Kidney glomerular epithelial cell (primary cell): ENCODE measurements at regions not wholly inside any gene's neighbourhood (a gene's known extent, or its start where the extent isn't known, plus 50 kb on each side); places are given as distances from the start of the nearest gene placed in this dataset.
"Not testable (repeated sequence)": the region's sequence is repeated elsewhere in the genome, so short reads cannot be mapped to it uniquely, and the experiment has no call there.

ENCODE experiments used
- DNase-seq: peaks from one replicate; lab custom pipeline; 2025; lab: John Stamatoyannopoulos, UW

DNA sequence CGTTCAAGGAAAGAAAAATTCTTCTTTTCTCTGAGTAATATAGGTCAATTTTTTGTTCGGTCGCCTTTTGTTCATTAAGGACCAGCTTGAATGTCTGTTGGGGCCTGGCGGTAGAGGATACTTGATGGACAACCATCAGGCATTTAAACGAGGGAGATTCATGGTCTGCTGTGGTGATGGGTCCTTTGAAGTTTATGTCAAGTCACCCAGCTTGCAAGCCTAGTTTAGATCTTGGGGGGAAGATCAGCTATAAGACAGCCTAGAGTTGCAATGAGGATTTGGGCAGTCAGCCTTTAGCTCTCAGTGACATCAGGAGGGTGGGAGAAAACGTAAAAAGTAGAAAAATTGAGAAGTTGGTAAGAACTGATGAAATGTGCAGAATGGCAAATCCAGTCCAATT is 80.2 kb upstream of the SPRY4 start:
- no peak for DNase-seq

DNA sequence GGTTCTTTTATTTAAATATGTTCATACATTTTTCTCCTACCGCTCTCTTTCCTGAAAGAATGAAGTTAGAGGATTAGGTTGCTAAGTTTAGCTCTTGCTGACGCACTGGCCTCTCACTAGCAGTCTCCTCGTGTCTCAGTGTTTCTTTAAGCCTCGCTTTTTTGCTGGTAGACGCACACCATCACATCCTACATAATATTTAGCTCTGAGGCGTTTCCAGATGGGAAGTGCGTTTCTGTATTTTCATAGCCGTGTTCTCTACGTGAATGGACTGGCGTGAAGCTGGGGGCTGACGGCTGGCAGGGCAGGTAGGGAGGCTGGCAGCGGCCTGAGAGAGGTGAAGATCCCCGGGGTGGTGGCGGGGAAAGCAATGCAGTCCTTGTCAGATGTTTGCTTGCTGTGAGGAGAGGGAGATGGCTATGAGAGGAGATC is 79.2 kb upstream of the SPRY4 start:
- no peak for DNase-seq

DNA sequence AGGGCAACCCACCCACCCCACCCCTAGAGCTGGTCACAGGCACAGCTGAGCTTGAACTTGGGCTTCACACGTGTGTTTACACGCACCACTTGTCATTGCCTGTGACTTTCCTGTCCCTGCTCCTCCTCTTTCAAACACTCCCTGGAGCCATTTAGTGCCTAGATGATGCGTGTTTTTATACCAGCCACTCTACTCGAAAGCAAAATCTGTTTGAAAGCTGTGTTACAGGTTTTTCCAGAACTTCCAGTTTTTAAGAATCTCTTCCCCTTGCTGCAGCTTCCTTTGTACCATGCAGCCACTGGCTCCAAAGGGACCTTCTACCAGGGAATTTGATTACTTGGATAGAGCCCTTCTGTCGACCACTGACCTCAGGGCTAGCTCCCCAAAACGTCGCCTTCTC is 78.8 kb upstream of the SPRY4 start:
- DNase-seq, result no peak

- no peak for DNase-seq
These were observed 78.0 kb upstream of the SPRY4 start for GRCh38 chr5:142402752-142403318.

DNA sequence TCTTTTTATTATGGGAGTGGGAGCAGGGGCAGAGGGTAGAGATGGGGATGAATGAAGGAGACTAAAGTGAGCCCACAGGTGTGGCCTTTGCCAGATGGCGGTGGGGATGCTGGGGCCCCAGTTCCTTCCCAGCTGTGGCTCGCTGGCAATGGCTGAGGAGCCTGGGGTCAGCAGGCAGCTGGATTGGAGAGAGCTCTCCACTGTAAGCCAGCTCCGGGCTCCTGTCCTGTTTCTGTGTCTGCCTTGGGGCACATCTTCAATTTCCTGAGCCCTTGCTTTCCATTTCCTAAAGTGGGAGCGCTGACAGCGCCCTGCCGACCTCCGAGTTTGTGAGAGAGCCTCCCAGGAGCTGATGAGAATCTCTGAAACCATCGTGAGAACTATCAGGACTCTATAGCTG is 75.6 kb upstream of the SPRY4 start:
- no peak for DNase-seq

- no peak for DNase-seq
These were observed 75.1 kb upstream of the SPRY4 start for GRCh38 chr5:142399891-142400290.

- no peak for DNase-seq
These were observed 73.9 kb upstream of the SPRY4 start for GRCh38 chr5:142398730-142399055.

DNA sequence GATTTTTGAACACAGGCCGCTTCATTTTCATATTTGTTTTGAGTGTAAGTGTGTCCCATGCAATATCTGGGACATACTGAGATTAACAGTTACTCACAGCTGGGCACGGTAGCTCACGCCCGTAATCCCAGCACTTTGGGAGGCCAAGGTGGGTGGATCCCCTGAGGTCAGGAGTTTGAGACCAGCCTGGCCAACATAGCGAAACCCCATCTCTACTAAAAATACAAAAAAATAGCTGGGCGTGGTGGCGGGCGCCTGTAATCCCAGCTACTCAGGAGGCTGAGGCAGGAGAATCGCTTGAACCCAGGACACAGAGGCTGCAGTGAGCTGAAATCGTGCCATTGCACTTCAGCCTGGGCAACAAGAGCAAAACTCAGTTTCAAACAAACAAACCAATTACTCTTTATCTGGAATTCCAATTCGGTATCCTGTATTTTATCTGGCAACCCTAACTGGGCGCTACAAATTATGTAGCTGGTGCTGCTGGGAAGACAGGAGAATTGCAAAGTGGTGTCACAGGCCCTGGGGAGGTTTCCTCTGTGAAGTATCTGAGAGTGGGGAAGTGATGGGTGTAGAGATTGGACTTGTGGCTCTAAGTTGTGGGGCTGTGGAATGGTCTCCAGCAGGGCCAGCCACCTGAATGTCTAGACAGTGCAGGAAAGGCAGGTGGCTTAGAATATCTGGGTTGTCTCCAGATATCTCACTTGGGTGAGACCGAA is 73.3 kb upstream of the SPRY4 start:
- DNase-seq, result not testable (repeated sequence)

- no peak for DNase-seq
These were observed 72.4 kb upstream of the SPRY4 start for GRCh38 chr5:142397178-142397577.

DNA sequence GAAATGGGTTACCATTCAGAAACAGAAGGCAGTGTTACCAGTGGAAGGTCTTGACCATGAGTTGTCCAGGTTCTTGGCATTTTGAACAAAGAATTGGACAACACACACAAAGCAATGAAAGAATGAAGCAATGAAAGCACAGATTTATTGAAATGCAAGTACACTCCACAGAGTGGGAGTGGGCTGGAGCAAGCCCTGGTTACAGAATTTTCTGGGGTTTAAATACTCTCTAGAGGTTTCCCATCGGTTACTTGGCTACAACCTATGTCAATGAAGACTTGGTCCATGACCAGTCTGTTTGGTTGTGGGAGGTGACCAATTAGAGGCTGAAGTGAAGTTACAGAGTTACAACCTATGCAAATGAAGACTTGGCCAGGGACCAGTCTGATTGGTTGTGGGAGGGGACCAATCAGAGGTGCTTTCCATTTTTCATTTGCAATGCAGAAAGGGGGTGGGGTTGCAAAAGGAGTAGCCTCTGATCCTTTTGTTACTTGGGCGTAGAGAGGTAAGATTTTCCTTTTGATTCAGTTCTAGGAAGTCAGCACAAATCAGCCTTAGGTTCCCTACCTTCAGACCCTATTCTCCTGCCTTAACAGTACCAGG is 71.7 kb upstream of the SPRY4 start:
- DNase-seq, result no peak

DNA sequence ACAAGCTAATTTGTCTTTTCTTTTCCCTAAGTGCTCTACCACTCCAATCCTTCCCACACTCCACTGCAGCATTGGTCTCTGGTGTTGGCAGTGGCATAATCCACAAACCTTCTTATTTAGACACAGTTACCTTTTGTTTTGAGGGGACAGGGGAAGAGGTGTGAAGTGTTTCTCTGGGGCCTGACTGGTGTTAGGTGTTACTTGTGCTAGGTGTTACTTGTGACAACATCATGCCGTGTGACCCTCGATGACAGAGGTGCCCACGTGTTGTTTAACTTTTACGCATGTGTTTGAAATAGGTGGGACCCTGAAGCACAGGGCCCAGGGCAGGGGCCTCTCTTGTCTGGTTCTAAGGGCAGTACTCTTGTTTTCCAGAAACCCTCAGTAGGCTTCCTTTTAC is 70.5 kb upstream of the SPRY4 start:
- no peak for DNase-seq

GRCh38 chr5:142391058-142391845 is 66.4 kb upstream of the SPRY4 start:
- DNase-seq, result no peak

- no peak for DNase-seq
These were observed 65.5 kb upstream of the SPRY4 start for GRCh38 chr5:142390334-142390733.

DNA sequence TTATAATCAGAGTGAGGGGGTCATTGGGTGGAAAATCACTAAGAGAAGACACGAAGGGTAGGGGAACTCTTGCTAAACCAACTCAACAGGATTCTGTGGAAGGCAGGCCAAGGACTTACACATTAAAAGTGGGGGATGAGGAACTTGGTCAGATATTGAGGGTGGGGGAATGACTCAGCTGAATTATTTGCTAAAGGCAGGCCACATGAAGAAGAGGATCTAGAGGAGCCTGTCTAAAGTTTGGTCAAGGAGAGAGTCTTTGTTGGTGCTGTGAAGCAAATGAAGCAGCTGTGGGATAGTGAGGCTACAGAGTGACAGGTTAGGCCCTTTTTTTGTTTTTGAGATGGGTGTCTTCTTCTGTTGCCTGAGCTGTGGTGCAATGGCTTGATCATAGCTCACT is 63.9 kb upstream of the SPRY4 start:
- DNase-seq, result no peak

GRCh38 chr5:142387024-142387682 is 62.3 kb upstream of the SPRY4 start:
- DNase-seq, result no peak

DNA sequence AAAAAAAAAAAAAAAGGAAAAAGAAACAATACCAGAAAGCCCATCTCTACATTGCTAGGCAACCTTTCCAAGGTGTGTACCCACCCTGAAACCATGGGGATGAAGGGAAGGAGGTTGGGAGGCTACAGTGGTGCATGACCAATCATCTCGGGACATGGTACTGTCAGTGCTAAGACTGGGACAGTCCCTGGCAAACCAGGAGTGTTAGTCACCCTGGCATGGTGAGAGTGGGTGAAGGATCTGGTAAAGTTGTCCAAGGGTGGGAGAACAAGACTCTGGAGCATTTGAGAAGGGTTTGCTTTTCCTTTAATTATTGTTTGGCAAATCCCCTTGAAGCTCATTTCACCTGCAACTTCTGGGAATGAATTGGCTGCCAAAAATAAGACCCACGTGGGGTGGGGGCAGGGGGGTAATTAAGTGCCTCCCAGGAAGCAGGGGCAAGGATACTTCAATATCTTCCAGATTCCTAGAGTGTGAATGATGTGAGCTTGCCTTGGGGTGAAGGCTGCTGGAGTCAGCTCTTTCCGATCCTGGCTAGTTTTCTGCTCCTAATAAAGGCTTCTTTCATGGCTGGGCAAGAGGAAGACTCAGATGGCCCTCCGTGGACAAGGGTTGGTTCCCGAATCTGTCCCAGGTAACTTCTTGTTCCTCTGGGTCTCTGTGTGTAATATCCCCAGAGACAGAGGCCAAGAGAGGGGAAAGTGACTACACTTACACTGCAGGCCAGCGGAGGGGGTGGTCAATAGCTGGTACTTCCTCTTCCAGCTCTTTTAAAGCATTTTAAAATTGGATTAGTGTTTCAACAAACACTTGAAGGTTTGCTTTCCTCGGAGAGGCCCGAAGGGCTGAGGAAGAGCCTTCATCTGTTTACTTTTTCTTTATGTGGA is 61.6 kb upstream of the SPRY4 start:
- no peak for DNase-seq

GRCh38 chr5:142385194-142385593 is 60.4 kb upstream of the SPRY4 start:
- DNase-seq, result no peak

- DNase-seq, result no peak
These were observed 59.2 kb upstream of the SPRY4 start for GRCh38 chr5:142384014-142384413.

GRCh38 chr5:142382186-142382585 is 57.4 kb upstream of the SPRY4 start:
- DNase-seq, result no peak

GRCh38 chr5:142378737-142379634 is 54.2 kb upstream of the SPRY4 start:
- no peak for DNase-seq
